CD14-positive monocyte (primary cell): ENCODE measurements at regions not wholly inside any gene's neighbourhood (a gene's known extent, or its start where the extent isn't known, plus 50 kb on each side); places are given as distances from the start of the nearest gene placed in this dataset.
A peak's percentile ranks its signal among the peaks of the same experiment; 100 is the strongest.

Experiments used
- DNase-seq, 3 donors: peaks; one replicate each; pipeline ENCODE4 v3.0.0-alpha.2; 2011 to 2022
- H2AFZ ChIP-seq: 2 replicates; pipeline ENCODE4 v1.6.0; 2012; ENCODE audit warnings: mild to moderate bottlenecking, low read depth, low read length, inconsistent platforms; ENCODE audit not compliant: insufficient read depth, poor library complexity, severe bottlenecking
- H3K27ac ChIP-seq, 2 donors: 1 replicate in 1 of 2; 2 replicates in 1 of 2; pipeline ENCODE4 v1.5.1; 2012 to 2013; ENCODE audit warnings: low read length in 2 of 2, control low read depth in 1 of 2, inconsistent platforms in 1 of 2, low read depth in 1 of 2, mild to moderate bottlenecking in 1 of 2
- H3K27me3 ChIP-seq, 2 donors: one replicate each; pipeline versions ENCODE4 v1.6.0 to v1.6.1; 2011 to 2013; ENCODE audit warnings: low read length in 2 of 2; ENCODE audit not compliant: control insufficient read depth in 2 of 2, insufficient read depth in 2 of 2
- H3K36me3 ChIP-seq, 2 donors: replicated peaks in 1 of 2; 1 replicate in 1 of 2; 2 replicates in 1 of 2; pipeline versions ENCODE4 v1.5.1 to v1.6.1; 2012 to 2013; ENCODE audit warnings: low read length in 2 of 2, control low read depth in 1 of 2, inconsistent platforms in 1 of 2, mild to moderate bottlenecking in 1 of 2; ENCODE audit not compliant: insufficient read depth in 2 of 2, control insufficient read depth in 1 of 2
- H3K4me1 ChIP-seq, 2 donors: 1 replicate in 1 of 2; 2 replicates in 1 of 2; pipeline versions ENCODE4 v1.5.1 to v1.6.1; 2012 to 2013; ENCODE audit warnings: low read length in 2 of 2, control low read depth in 1 of 2, inconsistent platforms in 1 of 2, mild to moderate bottlenecking in 1 of 2, moderate library complexity in 1 of 2; ENCODE audit not compliant: insufficient read depth in 2 of 2, control insufficient read depth in 1 of 2
- H3K4me2 ChIP-seq: replicated peaks from 2 replicates; pipeline ENCODE3; 2012; ENCODE audit warnings: low read length, moderate library complexity, mild to moderate bottlenecking; ENCODE audit not compliant: poor library complexity, severe bottlenecking; ENCODE audit errors: extremely low read depth
- H3K4me3 ChIP-seq, 3 experiments: fragments of 200-600 bp in 1 of 3; sonication (generic) in 1 of 3; replicated peaks in 1 of 3; 1 replicate in 2 of 3; 2 replicates in 1 of 3; pipeline ENCODE4 v1.5.1; 2011 to 2013; ENCODE audit warnings: low read length in 3 of 3, mild to moderate bottlenecking in 3 of 3, control low read depth in 2 of 3, low read depth in 2 of 3, inconsistent platforms in 1 of 3, moderate library complexity in 1 of 3
- H3K79me2 ChIP-seq: 2 replicates; pipeline ENCODE4 v1.6.0; 2012; ENCODE audit warnings: mild to moderate bottlenecking, control low read depth, inconsistent platforms, low read length, moderate library complexity; ENCODE audit not compliant: insufficient read depth
- H3K9ac ChIP-seq: 2 replicates; pipeline ENCODE4 v1.6.0; 2017; ENCODE audit warnings: low read length, mild to moderate bottlenecking; ENCODE audit not compliant: insufficient read depth, poor library complexity, severe bottlenecking
- H3K9me3 ChIP-seq, 2 donors: replicated peaks in 1 of 2; 1 replicate in 1 of 2; 2 replicates in 1 of 2; pipeline versions ENCODE4 v1.5.1 to v1.6.1; 2012 to 2013; ENCODE audit warnings: low read length in 2 of 2, control low read depth in 1 of 2; ENCODE audit not compliant: control insufficient read depth in 1 of 2, insufficient read depth in 1 of 2
- H4K20me1 ChIP-seq: 2 replicates; pipeline ENCODE4 v1.6.0; 2012; ENCODE audit warnings: mild to moderate bottlenecking, low read length, control low read depth, moderate library complexity; ENCODE audit not compliant: insufficient read depth
- H3K27ac Mint-ChIP-seq, 7 donors: one replicate each; pipeline ENCODE4 v1.8.0; 2020; ENCODE audit warnings: mild to moderate bottlenecking in 7 of 7, mixed read lengths in 7 of 7, moderate library complexity in 6 of 7, inconsistent platforms in 2 of 7
- H3K27me3 Mint-ChIP-seq, 3 donors: one replicate each; pipeline ENCODE4 v1.8.0; 2021 to 2022; ENCODE audit warnings: low read depth in 3 of 3, mild to moderate bottlenecking in 3 of 3, mixed read lengths in 3 of 3, moderate library complexity in 3 of 3, inconsistent platforms in 1 of 3
- H3K36me3 Mint-ChIP-seq, 2 donors: one replicate each; pipeline ENCODE4 v1.8.0; 2020; ENCODE audit warnings: mixed read lengths in 2 of 2, inconsistent platforms in 1 of 2, mild to moderate bottlenecking in 1 of 2
- H3K4me1 Mint-ChIP-seq: one replicate; pipeline ENCODE4 v1.8.0; 2020; ENCODE audit warnings: mild to moderate bottlenecking, mixed read lengths
- H3K4me3 Mint-ChIP-seq, 2 donors: one replicate each; pipeline ENCODE4 v1.8.0; 2020; ENCODE audit warnings: mild to moderate bottlenecking in 2 of 2, mixed read lengths in 2 of 2, moderate library complexity in 1 of 2
- H3K9me3 Mint-ChIP-seq, 7 donors: one replicate each; pipeline ENCODE4 v1.8.0; 2020 to 2022; ENCODE audit warnings: mixed read lengths in 7 of 7, mild to moderate bottlenecking in 6 of 7, moderate library complexity in 6 of 7, inconsistent platforms in 2 of 7
- WGBS: methylation state at CpG from one replicate; pipeline ENCODE4 v1.1.5; 2013; ENCODE audit warnings: missing lambda C conversion rate; ENCODE audit not compliant: insufficient coverage; 5-methylcytosine and 5-hydroxymethylcytosine counted together
- intact Hi-C, 2 donors: fragments of 100-400 bp; cut with micrococcal nuclease; formaldehyde crosslinking; loops; one replicate each; pipeline versions ENCODE4 v1.15.0 to v1.15.1; 2023
- TF ChIP-seq, protein P1 (sequence below): fragments of 200-600 bp; IDR thresholded peaks from one replicate; pipeline ENCODE4 v1.8.0; 2022; ENCODE audit warnings: antibody characterized with exemption, mild to moderate bottlenecking

- Histone ChIP-seq H3K27me3 (no peaks in the 10 kb centered on the region), H3K9me3 (no peaks in the 10 kb centered on the region), H3K36me3 (no peaks in the 10 kb centered on the region), H4K20me1 (no peaks in the 10 kb centered on the region), H3K9ac (no peak overlapping the region), H3K4me2 (peak overlapping the region; percentile 35), H2AFZ (no peak overlapping the region), H3K27ac (peak overlapping the region in 1 of 2 donors; percentile 31), H3K79me2 (no peaks in the 10 kb centered on the region), H3K4me3 (peak overlapping the region in 1 of 3 experiments; percentile 16), H3K4me1 (peaks cover 62 to 68% of the 10 kb centered on the region in 2 donors)
- TF ChIP-seq, protein P1, sequence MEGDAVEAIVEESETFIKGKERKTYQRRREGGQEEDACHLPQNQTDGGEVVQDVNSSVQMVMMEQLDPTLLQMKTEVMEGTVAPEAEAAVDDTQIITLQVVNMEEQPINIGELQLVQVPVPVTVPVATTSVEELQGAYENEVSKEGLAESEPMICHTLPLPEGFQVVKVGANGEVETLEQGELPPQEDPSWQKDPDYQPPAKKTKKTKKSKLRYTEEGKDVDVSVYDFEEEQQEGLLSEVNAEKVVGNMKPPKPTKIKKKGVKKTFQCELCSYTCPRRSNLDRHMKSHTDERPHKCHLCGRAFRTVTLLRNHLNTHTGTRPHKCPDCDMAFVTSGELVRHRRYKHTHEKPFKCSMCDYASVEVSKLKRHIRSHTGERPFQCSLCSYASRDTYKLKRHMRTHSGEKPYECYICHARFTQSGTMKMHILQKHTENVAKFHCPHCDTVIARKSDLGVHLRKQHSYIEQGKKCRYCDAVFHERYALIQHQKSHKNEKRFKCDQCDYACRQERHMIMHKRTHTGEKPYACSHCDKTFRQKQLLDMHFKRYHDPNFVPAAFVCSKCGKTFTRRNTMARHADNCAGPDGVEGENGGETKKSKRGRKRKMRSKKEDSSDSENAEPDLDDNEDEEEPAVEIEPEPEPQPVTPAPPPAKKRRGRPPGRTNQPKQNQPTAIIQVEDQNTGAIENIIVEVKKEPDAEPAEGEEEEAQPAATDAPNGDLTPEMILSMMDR, result no peak
- Mint-ChIP-seq H3K4me1 (peaks cover 67% of the 10 kb centered on the region), H3K27me3 (peaks cover 0 to 7% (median 2%) of the 10 kb centered on the region in 3 donors), H3K9me3 (no peaks in the 10 kb centered on the region), H3K4me3 (peak overlapping the region in 1 of 2 donors; percentile 57), H3K36me3 (peaks cover 0 to 6% of the 10 kb centered on the region in 2 donors), H3K27ac (peak overlapping the region in 2 of 7 donors; percentile 60 to 68)
- DNase-seq, result peak; percentile 23 to 61 (median 58)
- intact Hi-C loops, result loop anchor here in 1 of 2 donors (10.0 kb wide), 1 partner anchor 182 kb away; no protein-coding TSS in a partner anchor
Measured at GRCh38 chr20:40757087-40757486, 68.1 kb upstream of the MAFB start.

- Histone ChIP-seq H3K36me3 (no peaks in the 10 kb centered on the region), H3K27me3 (no peaks in the 10 kb centered on the region), H3K4me3 (no peak overlapping the region), H2AFZ (no peak overlapping the region), H3K27ac (no peak overlapping the region), H3K79me2 (no peaks in the 10 kb centered on the region), H3K4me1 (peaks cover 47 to 51% of the 10 kb centered on the region in 2 donors), H3K9ac (no peak overlapping the region), H4K20me1 (no peaks in the 10 kb centered on the region), H3K4me2 (no peak overlapping the region), H3K9me3 (no peaks in the 10 kb centered on the region)
- DNase-seq, result no peak
- intact Hi-C loops, result loop anchor here in 1 of 2 donors (10.0 kb wide), 1 partner anchor 184 kb away; no protein-coding TSS in a partner anchor
- H3K36me3 Mint-ChIP-seq, result peaks cover 0 to 6% of the 10 kb centered on the region in 2 donors
- TF ChIP-seq, protein P1, result no peak
- no peak overlapping the region for H3K4me3 Mint-ChIP-seq
- WGBS, result 80% methylated on average over 1 of the region's 2 CpGs
- peaks cover 59% of the 10 kb centered on the region for H3K4me1 Mint-ChIP-seq
- no peaks in the 10 kb centered on the region for H3K9me3 Mint-ChIP-seq
- H3K27ac Mint-ChIP-seq, result no peak overlapping the region
- peaks cover 0 to 6% (median 3%) of the 10 kb centered on the region in 3 donors for H3K27me3 Mint-ChIP-seq
Measured at GRCh38 chr20:40758790-40759189, 69.8 kb upstream of the MAFB start.
